HG03469 (cell line): ENCODE measurements at regions not wholly inside any gene's neighbourhood (a gene's known extent, or its start where the extent isn't known, plus 50 kb on each side); places are given as distances from the start of the nearest gene placed in this dataset.

Source experiments
- ATAC-seq: cut with Tn5 transposase; IDR thresholded peaks from one replicate; pipeline ENCODE4 v1.9.1; 2021; ENCODE audit warnings: mild to moderate bottlenecking, moderate library complexity, moderate number of reproducible peaks; ENCODE audit not compliant: unreplicated experiment

- ATAC-seq = no peak
These were observed 561.9 kb downstream of the GALR1 start for GRCh38 chr18:77811503-77811902.

GRCh38 chr18:77815666-77816338 lies 566.2 kb downstream of the GALR1 start:
- ATAC-seq = no peak

GRCh38 chr18:77818328-77818727 lies 568.7 kb downstream of the GALR1 start:
- ATAC-seq = no peak

GRCh38 chr18:77820472-77820871 lies 570.8 kb downstream of the GALR1 start:
- no peak for ATAC-seq

GRCh38 chr18:77821892-77822291 lies 572.2 kb downstream of the GALR1 start:
- no peak for ATAC-seq

- ATAC-seq = no peak
These were observed 573.0 kb downstream of the GALR1 start for GRCh38 chr18:77822632-77823031.

- ATAC-seq = no peak
These were observed 584.2 kb downstream of the GALR1 start for GRCh38 chr18:77833807-77834206.

GRCh38 chr18:77851802-77852201 lies 602.2 kb downstream of the GALR1 start:
- ATAC-seq = no peak

GRCh38 chr18:77853859-77854258 lies 604.2 kb downstream of the GALR1 start:
- ATAC-seq = no peak

- ATAC-seq = no peak
These were observed 608.3 kb downstream of the GALR1 start for GRCh38 chr18:77857678-77858655.

- no peak for ATAC-seq
These were observed 610.0 kb downstream of the GALR1 start for GRCh38 chr18:77859634-77860033.

- ATAC-seq = no peak
These were observed 612.6 kb downstream of the GALR1 start for GRCh38 chr18:77862066-77862757.

GRCh38 chr18:77865853-77866252 lies 616.2 kb downstream of the GALR1 start:
- ATAC-seq = no peak

- no peak for ATAC-seq
These were observed 616.7 kb downstream of the GALR1 start for GRCh38 chr18:77866351-77866750.

- no peak for ATAC-seq
These were observed 620.6 kb downstream of the GALR1 start for GRCh38 chr18:77870199-77870598.

- no peak for ATAC-seq
These were observed 621.2 kb downstream of the GALR1 start for GRCh38 chr18:77870894-77871293.

GRCh38 chr18:77872166-77872565 lies 622.5 kb downstream of the GALR1 start:
- ATAC-seq = no peak

- ATAC-seq = no peak
These were observed 626.7 kb downstream of the GALR1 start for GRCh38 chr18:77876319-77876865.

GRCh38 chr18:77879829-77880228 lies 630.2 kb downstream of the GALR1 start:
- no peak for ATAC-seq

- no peak for ATAC-seq
These were observed 634.8 kb downstream of the GALR1 start for GRCh38 chr18:77884454-77884853.

GRCh38 chr18:77894060-77894459 lies 644.4 kb downstream of the GALR1 start:
- no peak for ATAC-seq
